A673 (cell line): ENCODE measurements at regions not wholly inside any gene's neighbourhood (a gene's known extent, or its start where the extent isn't known, plus 50 kb on each side); places are given as distances from the start of the nearest gene placed in this dataset.

Experiments used
- EZH2 ChIP-seq: fragments of 200-600 bp; sonication (generic); IDR thresholded peaks from 2 replicates; pipeline ENCODE4 v1.6.1; 2017; ENCODE audit warnings: borderline replicate concordance, low read depth, mild to moderate bottlenecking, mixed read lengths, antibody characterized with exemption, low read length; ENCODE audit not compliant: poor library complexity, severe bottlenecking
- TF ChIP-seq, protein P1 (sequence below): fragments of 300-800, 200-600 bp; sonication (generic); conservative IDR thresholded peaks from 2 replicates; pipeline ENCODE4 v1.5.1; 2017; ENCODE audit warnings: low read depth, mild to moderate bottlenecking, antibody characterized with exemption, low read length, moderate library complexity, mixed read lengths

DNA sequence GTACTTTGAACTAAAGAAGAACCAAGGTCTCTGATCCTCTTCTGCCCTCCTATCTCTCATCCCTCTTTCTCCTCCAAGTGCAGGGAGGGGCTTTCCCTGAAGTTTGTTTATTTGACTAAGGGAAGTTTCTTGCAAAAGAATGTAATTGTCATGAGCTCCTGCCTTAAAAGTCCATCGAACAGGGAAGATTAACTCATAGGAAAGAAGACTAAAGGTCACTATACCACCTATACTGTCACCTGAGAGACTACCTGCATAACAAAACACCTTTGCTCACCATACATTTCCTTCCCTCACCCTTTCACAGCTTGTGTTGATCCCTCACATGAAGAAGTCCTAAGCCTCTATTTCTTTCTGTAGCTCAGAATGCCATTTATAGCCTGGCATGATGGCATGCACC lies 59.4 kb upstream of the C4orf54 start:
- TF ChIP-seq, protein P1, sequence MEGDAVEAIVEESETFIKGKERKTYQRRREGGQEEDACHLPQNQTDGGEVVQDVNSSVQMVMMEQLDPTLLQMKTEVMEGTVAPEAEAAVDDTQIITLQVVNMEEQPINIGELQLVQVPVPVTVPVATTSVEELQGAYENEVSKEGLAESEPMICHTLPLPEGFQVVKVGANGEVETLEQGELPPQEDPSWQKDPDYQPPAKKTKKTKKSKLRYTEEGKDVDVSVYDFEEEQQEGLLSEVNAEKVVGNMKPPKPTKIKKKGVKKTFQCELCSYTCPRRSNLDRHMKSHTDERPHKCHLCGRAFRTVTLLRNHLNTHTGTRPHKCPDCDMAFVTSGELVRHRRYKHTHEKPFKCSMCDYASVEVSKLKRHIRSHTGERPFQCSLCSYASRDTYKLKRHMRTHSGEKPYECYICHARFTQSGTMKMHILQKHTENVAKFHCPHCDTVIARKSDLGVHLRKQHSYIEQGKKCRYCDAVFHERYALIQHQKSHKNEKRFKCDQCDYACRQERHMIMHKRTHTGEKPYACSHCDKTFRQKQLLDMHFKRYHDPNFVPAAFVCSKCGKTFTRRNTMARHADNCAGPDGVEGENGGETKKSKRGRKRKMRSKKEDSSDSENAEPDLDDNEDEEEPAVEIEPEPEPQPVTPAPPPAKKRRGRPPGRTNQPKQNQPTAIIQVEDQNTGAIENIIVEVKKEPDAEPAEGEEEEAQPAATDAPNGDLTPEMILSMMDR, result no peak
- no peak for TF ChIP-seq EZH2
